ENCODE measurements at regions not wholly inside any gene's neighbourhood (a gene's known extent, or its start where the extent isn't known, plus 50 kb on each side); places are given as distances from the start of the nearest gene placed in this dataset.
A peak's percentile ranks its signal among the peaks of the same experiment; 100 is the strongest.

DNA sequence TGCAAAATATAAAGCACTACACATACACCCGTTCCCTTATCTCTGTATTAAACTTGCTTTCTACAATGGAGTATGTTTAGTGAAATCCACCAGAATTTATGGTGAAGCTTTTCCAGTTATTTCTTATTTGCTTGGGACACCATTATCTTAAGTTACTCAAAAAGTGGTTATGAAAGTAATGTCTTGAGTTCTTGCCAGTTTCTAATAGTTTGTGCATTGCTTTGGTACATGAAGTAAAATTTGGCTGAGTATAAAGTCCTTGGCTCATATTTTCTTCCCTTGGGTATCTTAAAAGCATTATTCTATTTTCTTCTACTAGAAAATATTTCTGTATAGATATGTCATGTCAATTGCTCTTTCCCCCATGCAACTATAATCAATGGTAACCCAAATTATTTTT is 85.2 kb downstream of the POLR1F start:
- BruUV-seq (replicated peaks): no TSS peak
- Mint-ChIP-seq H3K27me3 (ENCODE audit: unreplicated experiment) (peaks cover 59% of the 10 kb centered on the region), H3K4me3 (ENCODE audit: low read depth, unreplicated experiment) (no peak overlapping the region), H3K9me3 (ENCODE audit: low read depth, unreplicated experiment) (no peaks in the 10 kb centered on the region), H3K36me3 (ENCODE audit: insufficient read depth, unreplicated experiment) (no peaks in the 10 kb centered on the region), H3K27ac (ENCODE audit: unreplicated experiment) (no peak overlapping the region), H3K4me1 (ENCODE audit: low read depth, unreplicated experiment) (no peaks in the 10 kb centered on the region)
- intact Hi-C loops (cut with micrococcal nuclease; ENCODE audit: unreplicated experiment): no loop called here
- CTCF ChIA-PET: no interaction called here
- TF ChIP-seq, protein P1, sequence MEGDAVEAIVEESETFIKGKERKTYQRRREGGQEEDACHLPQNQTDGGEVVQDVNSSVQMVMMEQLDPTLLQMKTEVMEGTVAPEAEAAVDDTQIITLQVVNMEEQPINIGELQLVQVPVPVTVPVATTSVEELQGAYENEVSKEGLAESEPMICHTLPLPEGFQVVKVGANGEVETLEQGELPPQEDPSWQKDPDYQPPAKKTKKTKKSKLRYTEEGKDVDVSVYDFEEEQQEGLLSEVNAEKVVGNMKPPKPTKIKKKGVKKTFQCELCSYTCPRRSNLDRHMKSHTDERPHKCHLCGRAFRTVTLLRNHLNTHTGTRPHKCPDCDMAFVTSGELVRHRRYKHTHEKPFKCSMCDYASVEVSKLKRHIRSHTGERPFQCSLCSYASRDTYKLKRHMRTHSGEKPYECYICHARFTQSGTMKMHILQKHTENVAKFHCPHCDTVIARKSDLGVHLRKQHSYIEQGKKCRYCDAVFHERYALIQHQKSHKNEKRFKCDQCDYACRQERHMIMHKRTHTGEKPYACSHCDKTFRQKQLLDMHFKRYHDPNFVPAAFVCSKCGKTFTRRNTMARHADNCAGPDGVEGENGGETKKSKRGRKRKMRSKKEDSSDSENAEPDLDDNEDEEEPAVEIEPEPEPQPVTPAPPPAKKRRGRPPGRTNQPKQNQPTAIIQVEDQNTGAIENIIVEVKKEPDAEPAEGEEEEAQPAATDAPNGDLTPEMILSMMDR (IDR thresholded peaks at IDR 0.05; ENCODE audit: unreplicated experiment): no peak
- no peak for DNase-seq

DNA sequence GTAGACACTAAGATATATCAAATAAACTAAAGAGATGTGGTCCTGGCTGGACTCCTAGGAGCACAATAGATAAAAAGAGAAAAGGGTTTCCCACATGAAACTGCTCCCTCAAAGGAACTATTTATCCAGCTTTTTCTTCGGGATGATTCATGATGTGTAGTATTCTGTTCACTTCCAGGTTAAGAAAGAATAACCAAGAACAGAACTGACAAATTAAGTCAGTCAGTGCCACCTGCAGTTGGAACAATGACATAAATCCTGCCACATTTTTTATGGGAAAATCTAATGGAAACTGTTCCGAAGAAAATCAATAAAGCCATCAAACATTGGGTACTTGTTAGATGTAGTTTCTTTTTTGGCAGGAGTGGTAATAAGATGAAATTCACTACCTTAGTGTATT is 87.1 kb downstream of the POLR1F start:
- TF ChIP-seq, protein P1 (IDR thresholded peaks at IDR 0.05; ENCODE audit: unreplicated experiment): peak; percentile 12
- Mint-ChIP-seq H3K9me3 (ENCODE audit: low read depth, unreplicated experiment) (no peaks in the 10 kb centered on the region), H3K27me3 (ENCODE audit: unreplicated experiment) (peaks cover 58% of the 10 kb centered on the region), H3K4me3 (ENCODE audit: low read depth, unreplicated experiment) (no peak overlapping the region), H3K27ac (ENCODE audit: unreplicated experiment) (no peak overlapping the region), H3K36me3 (ENCODE audit: insufficient read depth, unreplicated experiment) (no peaks in the 10 kb centered on the region), H3K4me1 (ENCODE audit: low read depth, unreplicated experiment) (no peaks in the 10 kb centered on the region)
- CTCF ChIA-PET: interaction anchor here (0.7 kb wide), 1 partner anchor 20 kb away, joined by 3 read pairs; no protein-coding TSS in a partner anchor
- intact Hi-C loops (cut with micrococcal nuclease; ENCODE audit: unreplicated experiment): loop anchor here (2.0 kb wide), 1 partner anchor 499 kb away; no protein-coding TSS in a partner anchor
- DNase-seq: no peak
- no TSS peak for BruUV-seq (replicated peaks)

DNA sequence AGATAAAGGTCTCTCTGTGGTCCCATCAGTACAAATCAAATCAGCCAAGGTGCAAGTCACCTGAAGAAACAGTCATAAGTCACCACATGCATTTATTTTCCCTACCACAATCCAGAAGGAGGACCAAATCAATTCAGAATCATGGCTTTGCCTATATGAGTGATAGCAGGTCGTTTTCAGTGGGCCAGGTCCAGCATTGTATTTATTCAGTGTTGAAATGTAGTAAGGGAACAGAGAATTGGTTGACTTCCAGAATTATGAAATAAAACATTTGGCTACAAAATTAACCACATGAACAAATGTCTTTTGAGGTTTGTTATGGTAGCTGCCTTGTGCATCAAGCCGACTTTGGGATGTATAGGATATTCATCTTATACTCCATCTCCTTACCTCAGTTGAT is 88.4 kb downstream of the POLR1F start:
- Mint-ChIP-seq H3K27me3 (ENCODE audit: unreplicated experiment) (peaks cover 58% of the 10 kb centered on the region), H3K4me3 (ENCODE audit: low read depth, unreplicated experiment) (no peak overlapping the region), H3K27ac (ENCODE audit: unreplicated experiment) (no peak overlapping the region), H3K36me3 (ENCODE audit: insufficient read depth, unreplicated experiment) (no peaks in the 10 kb centered on the region), H3K9me3 (ENCODE audit: low read depth, unreplicated experiment) (no peaks in the 10 kb centered on the region), H3K4me1 (ENCODE audit: low read depth, unreplicated experiment) (no peaks in the 10 kb centered on the region)
- CTCF ChIA-PET: no interaction called here
- no peak for DNase-seq
- TF ChIP-seq, protein P1 (IDR thresholded peaks at IDR 0.05; ENCODE audit: unreplicated experiment): no peak
- intact Hi-C loops (cut with micrococcal nuclease; ENCODE audit: unreplicated experiment): loop anchor here (2.0 kb wide), 1 partner anchor 498 kb away; no protein-coding TSS in a partner anchor
- BruUV-seq (replicated peaks): no TSS peak

DNA sequence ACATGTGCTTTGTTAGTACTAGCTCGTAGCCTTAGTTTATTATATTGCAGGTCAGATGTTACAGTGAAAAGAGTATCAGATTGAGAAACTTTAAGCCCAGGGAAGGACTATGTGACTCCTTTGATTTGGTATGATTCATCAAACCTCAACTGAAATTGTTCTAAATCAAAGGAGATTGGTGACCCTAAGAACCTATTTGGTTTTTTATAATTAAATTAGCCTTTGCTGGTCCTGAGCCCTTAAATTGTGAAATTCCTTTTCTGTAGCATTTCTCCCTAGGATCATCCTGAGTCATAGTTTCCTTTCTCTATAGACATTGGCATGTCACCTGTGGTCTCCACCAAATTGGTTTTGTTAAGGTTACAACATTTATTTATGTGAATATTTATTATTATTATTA is 89.7 kb downstream of the POLR1F start:
- BruUV-seq (replicated peaks): no TSS peak
- no peaks in the 10 kb centered on the region for H3K9me3 Mint-ChIP-seq (ENCODE audit: low read depth, unreplicated experiment)
- no peak overlapping the region for H3K27ac Mint-ChIP-seq (ENCODE audit: unreplicated experiment)
- no peaks in the 10 kb centered on the region for H3K36me3 Mint-ChIP-seq (ENCODE audit: insufficient read depth, unreplicated experiment)
- H3K27me3 Mint-ChIP-seq (ENCODE audit: unreplicated experiment): peaks cover 56% of the 10 kb centered on the region
- CTCF ChIA-PET: no interaction called here
- DNase-seq: no peak
- no peaks in the 10 kb centered on the region for H3K4me1 Mint-ChIP-seq (ENCODE audit: low read depth, unreplicated experiment)
- TF ChIP-seq, protein P1 (IDR thresholded peaks at IDR 0.05; ENCODE audit: unreplicated experiment): no peak
- H3K4me3 Mint-ChIP-seq (ENCODE audit: low read depth, unreplicated experiment): no peak overlapping the region
- intact Hi-C loops (cut with micrococcal nuclease; ENCODE audit: unreplicated experiment): no loop called here
